Endothelial cell of umbilical vein (primary cell): ENCODE measurements at regions not wholly inside any gene's neighbourhood (a gene's known extent, or its start where the extent isn't known, plus 50 kb on each side); places are given as distances from the start of the nearest gene placed in this dataset.

Experiments
- BruUV-seq: library from RNA; stranded (reverse); fragments of 400-500 nt; replicated peaks from 2 replicates; lab custom pipeline; 2021; lab: Mats Ljungman, UMichigan
- CTCF ChIA-PET: fragments of 300-600, 350-600 bp; sonication (Branson Sonifier 250); formaldehyde crosslinking; loops from one replicate; lab custom pipeline; 2021; ENCODE audit warnings: antibody characterized with exemption, inconsistent platforms; lab: Charles Lee
- POLR2A ChIA-PET: fragments of 300-600, 350-600 bp; sonication (Branson Sonifier 250); formaldehyde crosslinking; loops from one replicate; lab custom pipeline; 2021; ENCODE audit warnings: antibody characterized with exemption, inconsistent platforms; lab: Charles Lee
- DNase-seq: peaks from one replicate; pipeline ENCODE4 v3.0.0-alpha.2; 2011; ENCODE audit warnings: low read depth, low spot score
- FAIRE-seq: peaks from 2 replicates; lab custom pipeline; 2011; peaks lifted over from hg19 to GRCh38; lab: Jason Lieb, UNC
- H2AFZ ChIP-seq: 2 replicates; pipeline ENCODE4 v1.6.0; 2012; ENCODE audit warnings: low read depth, low read length, control low read depth, inconsistent platforms
- H3K27ac ChIP-seq: 2 replicates; pipeline ENCODE4 v1.5.1; 2011; ENCODE audit warnings: low read depth, mild to moderate bottlenecking, control low read depth, low read length, moderate library complexity; ENCODE audit not compliant: insufficient read depth
- H3K27me3 ChIP-seq, 2 experiments: 2 replicates each; pipeline versions ENCODE4 v1.6.0 to v1.6.1; 2011; ENCODE audit warnings: low read length in 2 of 2, mixed read lengths in 1 of 2; ENCODE audit not compliant: control insufficient read depth in 2 of 2, insufficient read depth in 2 of 2
- H3K36me3 ChIP-seq, 2 experiments: 2 replicates in 1 of 2; 3 replicates in 1 of 2; pipeline ENCODE4 v1.5.1; 2011; ENCODE audit warnings: low read length in 2 of 2, mild to moderate bottlenecking in 1 of 2, moderate library complexity in 1 of 2; ENCODE audit not compliant: control insufficient read depth in 2 of 2, insufficient read depth in 2 of 2; ENCODE audit errors: extremely low read depth in 1 of 2
- H3K4me1 ChIP-seq: 3 replicates; pipeline ENCODE4 v1.5.1; 2011; ENCODE audit warnings: mild to moderate bottlenecking, low read length; ENCODE audit not compliant: control insufficient read depth, insufficient read depth; ENCODE audit errors: extremely low read depth
- H3K4me2 ChIP-seq: 2 replicates; pipeline ENCODE4 v1.6.1; 2011; ENCODE audit warnings: low read length, control low read depth, mixed read lengths; ENCODE audit not compliant: insufficient read depth
- H3K4me3 ChIP-seq, 3 experiments: fragments of 200-600 bp in 1 of 3; sonication (generic), shearing (Covaris generic) in 1 of 3; replicated peaks in 1 of 3; 2 replicates each; pipeline ENCODE4 v1.5.1; 2011 to 2016; ENCODE audit warnings: control low read depth in 3 of 3, low read length in 3 of 3, mild to moderate bottlenecking in 2 of 3, inconsistent platforms in 1 of 3, low read depth in 1 of 3, moderate library complexity in 1 of 3; ENCODE audit not compliant: insufficient read depth in 1 of 3
- H3K79me2 ChIP-seq: 2 replicates; pipeline ENCODE4 v1.6.0; 2012; ENCODE audit warnings: low read length, inconsistent platforms; ENCODE audit not compliant: control insufficient read depth, insufficient read depth
- H3K9ac ChIP-seq: replicated peaks from 2 replicates; pipeline ENCODE3; 2011; ENCODE audit warnings: low read length, control low read depth; ENCODE audit not compliant: insufficient read depth; ENCODE audit errors: extremely low read depth
- H3K9me1 ChIP-seq: replicated peaks from 3 replicates; pipeline ENCODE4 v1.6.0; 2011; ENCODE audit warnings: mild to moderate bottlenecking, low read length; ENCODE audit not compliant: control insufficient read depth, insufficient read depth; ENCODE audit errors: extremely low read depth
- H3K9me3 ChIP-seq: replicated peaks from 2 replicates; pipeline ENCODE4 v1.5.1; 2012; ENCODE audit warnings: low read length, inconsistent platforms; ENCODE audit not compliant: control insufficient read depth, insufficient read depth
- H4K20me1 ChIP-seq: replicated peaks from 2 replicates; pipeline ENCODE3; 2011; ENCODE audit warnings: mild to moderate bottlenecking, low read length; ENCODE audit not compliant: control insufficient read depth, insufficient read depth; ENCODE audit errors: extremely low read depth
- CTCF ChIP-seq, 2 donors: IDR thresholded peaks; 1 replicate in 1 of 2; 2 replicates in 1 of 2; pipeline ENCODE4 v1.5.1; 2011; ENCODE audit warnings: low read length in 2 of 2, mild to moderate bottlenecking in 2 of 2, moderate library complexity in 2 of 2, control low read depth in 1 of 2, inconsistent platforms in 1 of 2, low read depth in 1 of 2; ENCODE audit not compliant: insufficient read depth in 1 of 2; ENCODE audit errors: extremely low read depth in 1 of 2
- EZH2 ChIP-seq: IDR thresholded peaks from 2 replicates; pipeline ENCODE4 v1.6.1; 2012; ENCODE audit warnings: borderline replicate concordance, low read depth, mild to moderate bottlenecking, moderate library complexity, low read length, inconsistent platforms; ENCODE audit not compliant: severe bottlenecking
- FOS ChIP-seq: IDR thresholded peaks from 2 replicates; pipeline ENCODE4 v1.6.1; 2011; ENCODE audit warnings: mild to moderate bottlenecking, low read length, moderate library complexity, borderline replicate concordance; ENCODE audit not compliant: insufficient read depth
- MYC ChIP-seq: IDR thresholded peaks from one replicate; pipeline ENCODE4 v1.6.1; 2011; ENCODE audit warnings: mild to moderate bottlenecking, low read depth, low read length
- POLR2A ChIP-seq: IDR thresholded peaks from 2 replicates; pipeline ENCODE4 v1.6.1; 2012; ENCODE audit warnings: low read depth, mild to moderate bottlenecking, control low read depth, low read length
- POLR2AphosphoS5 ChIP-seq: IDR thresholded peaks from 2 replicates; pipeline ENCODE4 v1.6.1; 2012; ENCODE audit warnings: low read depth, mild to moderate bottlenecking, control low read depth, low read length, moderate library complexity; ENCODE audit not compliant: insufficient read depth
- dilution Hi-C: fragments of 300-500 bp; cut with MboI; formaldehyde crosslinking; loops from one replicate; pipeline ENCODE4 v1.15.0; 2019; ENCODE audit warnings: low sequenced_read_pairs; ENCODE audit not compliant: extremely low pct_ligation_motif_present
- intact Hi-C: fragments of 100-400 bp; cut with micrococcal nuclease; formaldehyde crosslinking; loops from one replicate; pipeline ENCODE4 v1.10.0; 2022
- TF ChIP-seq, protein P1 (sequence below): IDR thresholded peaks from 2 replicates; pipeline ENCODE4 v1.6.1; 2011; ENCODE audit not compliant: insufficient read depth, insufficient read length

DNA sequence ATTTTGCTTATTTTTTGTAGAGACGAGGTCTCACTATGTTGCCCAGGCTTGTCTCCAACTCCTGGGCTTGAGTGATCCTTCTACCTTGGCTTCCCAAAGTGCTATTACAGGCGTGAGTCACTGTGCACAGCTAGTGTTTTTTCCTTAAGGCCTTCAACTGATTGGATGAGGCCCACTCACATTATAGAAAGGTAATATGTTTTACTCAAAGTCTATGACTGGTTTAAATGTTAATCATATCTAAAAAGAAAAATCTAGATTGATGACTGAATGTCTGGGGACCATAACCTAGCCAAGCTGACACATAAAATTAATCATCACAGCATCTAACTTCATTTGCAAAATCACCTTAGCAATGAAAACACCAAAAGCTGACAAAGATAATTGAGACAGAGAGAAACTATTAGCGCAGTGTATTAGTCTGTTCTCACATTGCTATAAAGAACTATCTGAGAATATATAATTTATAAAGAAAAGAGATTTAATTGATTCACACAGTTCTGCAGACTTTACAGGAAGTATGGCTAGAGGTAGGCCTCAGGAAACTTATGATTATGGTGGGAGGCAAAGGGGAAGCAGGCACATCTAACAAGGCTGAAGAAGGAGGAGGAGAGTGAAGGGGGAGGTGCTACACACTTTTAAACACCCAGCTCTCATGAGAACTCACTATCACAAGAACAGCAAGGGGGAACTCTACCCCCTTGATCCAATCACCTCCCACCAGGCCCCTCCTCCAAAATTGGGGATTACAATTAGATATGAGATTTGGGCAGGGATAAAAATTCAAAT is 66.8 kb upstream of the ARHGAP18 start:
- Histone ChIP-seq H3K4me3 (no peak overlapping the region), H4K20me1 (no peaks in the 10 kb centered on the region), H3K27me3 (no peaks in the 10 kb centered on the region), H3K4me2 (no peak overlapping the region), H3K27ac (no peak overlapping the region), H3K9me1 (no peaks in the 10 kb centered on the region), H3K36me3 (no peaks in the 10 kb centered on the region), H3K79me2 (no peaks in the 10 kb centered on the region), H3K9me3 (no peaks in the 10 kb centered on the region), H2AFZ (no peak overlapping the region), H3K9ac (no peak overlapping the region), H3K4me1 (no peaks in the 10 kb centered on the region)
- dilution Hi-C loops = no loop called here
- POLR2A ChIA-PET = no interaction called here
- no peak for TF ChIP-seq POLR2A
- TF ChIP-seq EZH2 = no peak
- TF ChIP-seq POLR2AphosphoS5 = no peak
- no peak for TF ChIP-seq MYC
- TF ChIP-seq FOS = no peak
- DNase-seq (no peak), FAIRE-seq (no peak)
- BruUV-seq = no TSS peak
- CTCF ChIA-PET = interaction anchor here (1.0 to 3.4 kb wide), 6 partner anchors 9 to 277 kb away, joined by 3 to 25 read pairs (median 11); no protein-coding TSS in a partner anchor
- intact Hi-C loops = loop anchor here (5.0 kb wide), 1 partner anchor 161 kb away; no protein-coding TSS in a partner anchor

DNA sequence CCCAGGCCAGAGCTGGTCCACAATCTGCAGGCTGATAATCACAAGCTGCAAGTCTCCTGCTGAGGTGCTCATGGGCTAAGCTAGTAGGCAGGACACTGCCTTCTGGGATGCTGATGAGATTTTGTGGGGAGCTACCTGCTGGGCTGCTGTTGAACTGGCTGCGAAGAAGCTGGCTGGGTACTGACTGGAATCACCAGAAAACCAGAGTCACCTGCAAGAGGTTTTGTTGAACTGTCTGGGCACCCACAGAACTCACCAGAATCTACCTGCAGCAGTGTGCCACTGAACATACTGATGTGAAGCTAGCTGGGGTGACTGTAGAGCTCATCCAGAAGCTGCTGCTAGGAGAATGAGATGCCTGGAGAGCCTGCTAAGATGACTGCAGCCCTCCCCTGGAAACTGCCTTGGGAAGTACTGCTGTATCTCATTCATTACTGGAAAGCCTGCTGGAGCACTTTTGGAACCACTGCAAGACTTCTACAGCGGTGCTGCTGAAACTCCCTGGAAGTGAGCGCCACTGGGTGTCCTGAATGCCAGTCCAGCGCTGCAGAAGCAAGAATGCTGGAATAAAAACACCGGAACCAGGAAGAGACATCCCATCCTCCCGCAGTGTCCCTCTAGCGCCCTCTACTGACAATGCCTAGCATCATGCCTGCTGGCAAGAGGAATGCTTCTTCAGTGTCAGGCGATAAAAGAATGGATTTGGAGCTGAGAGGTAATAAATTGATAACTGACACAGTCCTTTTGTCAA is 64.9 kb upstream of the ARHGAP18 start:
- intact Hi-C loops (loop anchor here (1.0 to 5.0 kb wide), 4 partner anchors 162 to 276 kb away; no protein-coding TSS in a partner anchor), dilution Hi-C loops (no loop called here)
- no peaks in the 10 kb centered on the region for H3K79me2 ChIP-seq
- H3K4me2 ChIP-seq = peak overlapping the region; percentile 43
- H3K36me3 ChIP-seq = no peaks in the 10 kb centered on the region
- FAIRE-seq (peak; percentile 82), DNase-seq (peak; percentile 76)
- H3K9me1 ChIP-seq = no peaks in the 10 kb centered on the region
- no peaks in the 10 kb centered on the region for H4K20me1 ChIP-seq
- H3K27me3 ChIP-seq = no peaks in the 10 kb centered on the region
- ChIA-PET CTCF (interaction anchor here (0.6 to 3.4 kb wide), 50 partner anchors 8 to 281 kb away, joined by 3 to 46 read pairs (median 3); partner anchors contain the start of gene ARHGAP18), POLR2A (interaction anchor here (1.4 kb wide), 1 partner anchor 246 kb away, joined by 4 read pairs; no protein-coding TSS in a partner anchor)
- TF ChIP-seq CTCF (IDR thresholded peaks at IDR 0.05; ENCODE audit: extremely low read depth in 1 of 2, insufficient read depth in 1 of 2, low read depth in 1 of 2, low read length in 2 of 2) = peak; percentile 91 to 96
- TF ChIP-seq, protein P1, sequence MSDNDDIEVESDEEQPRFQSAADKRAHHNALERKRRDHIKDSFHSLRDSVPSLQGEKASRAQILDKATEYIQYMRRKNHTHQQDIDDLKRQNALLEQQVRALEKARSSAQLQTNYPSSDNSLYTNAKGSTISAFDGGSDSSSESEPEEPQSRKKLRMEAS = no peak
- H3K4me3 ChIP-seq = no peak overlapping the region
- H3K9ac ChIP-seq = no peak overlapping the region
- BruUV-seq = no TSS peak
- no peaks in the 10 kb centered on the region for H3K9me3 ChIP-seq
- no peak overlapping the region for H3K27ac ChIP-seq
- H2AFZ ChIP-seq = peak overlapping the region; percentile 48
- H3K4me1 ChIP-seq = no peaks in the 10 kb centered on the region
